ENCODE measurements at regions not wholly inside any gene's neighbourhood (a gene's known extent, or its start where the extent isn't known, plus 50 kb on each side); places are given as distances from the start of the nearest gene placed in this dataset.

DNA sequence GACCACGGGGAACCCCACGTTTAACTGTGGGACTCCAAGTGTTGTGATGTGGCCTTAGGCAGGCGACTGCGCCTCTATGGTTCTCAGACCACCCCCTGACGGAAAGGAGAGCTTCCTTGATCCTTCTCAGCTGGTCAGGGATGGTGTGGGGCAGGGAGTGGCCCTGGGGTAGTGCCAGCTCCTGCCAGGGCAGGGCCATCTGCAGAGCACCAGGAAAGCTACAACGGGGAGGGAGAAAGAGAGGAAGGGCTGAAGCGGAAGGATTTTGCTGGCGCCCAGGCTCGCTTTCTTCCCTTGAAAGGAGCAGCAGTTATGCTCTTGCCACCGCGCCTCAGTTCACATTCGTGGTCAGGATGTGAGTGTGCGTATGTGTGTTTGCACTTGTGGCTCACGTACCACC, 74.9 kb upstream of the PCBD1 start:
- Mint-ChIP-seq H3K9me3 (ENCODE audit: low read depth, unreplicated experiment) (no peaks in the 10 kb centered on the region), H3K27me3 (ENCODE audit: unreplicated experiment) (peaks cover 31% of the 10 kb centered on the region), H3K4me1 (ENCODE audit: low read depth, unreplicated experiment) (no peaks in the 10 kb centered on the region), H3K4me3 (ENCODE audit: low read depth, unreplicated experiment) (no peak overlapping the region), H3K36me3 (ENCODE audit: insufficient read depth, unreplicated experiment) (no peaks in the 10 kb centered on the region), H3K27ac (ENCODE audit: unreplicated experiment) (no peak overlapping the region)
- BruUV-seq (replicated peaks) = no TSS peak
- intact Hi-C loops (cut with micrococcal nuclease; ENCODE audit: unreplicated experiment) = no loop called here
- TF ChIP-seq, protein P1, sequence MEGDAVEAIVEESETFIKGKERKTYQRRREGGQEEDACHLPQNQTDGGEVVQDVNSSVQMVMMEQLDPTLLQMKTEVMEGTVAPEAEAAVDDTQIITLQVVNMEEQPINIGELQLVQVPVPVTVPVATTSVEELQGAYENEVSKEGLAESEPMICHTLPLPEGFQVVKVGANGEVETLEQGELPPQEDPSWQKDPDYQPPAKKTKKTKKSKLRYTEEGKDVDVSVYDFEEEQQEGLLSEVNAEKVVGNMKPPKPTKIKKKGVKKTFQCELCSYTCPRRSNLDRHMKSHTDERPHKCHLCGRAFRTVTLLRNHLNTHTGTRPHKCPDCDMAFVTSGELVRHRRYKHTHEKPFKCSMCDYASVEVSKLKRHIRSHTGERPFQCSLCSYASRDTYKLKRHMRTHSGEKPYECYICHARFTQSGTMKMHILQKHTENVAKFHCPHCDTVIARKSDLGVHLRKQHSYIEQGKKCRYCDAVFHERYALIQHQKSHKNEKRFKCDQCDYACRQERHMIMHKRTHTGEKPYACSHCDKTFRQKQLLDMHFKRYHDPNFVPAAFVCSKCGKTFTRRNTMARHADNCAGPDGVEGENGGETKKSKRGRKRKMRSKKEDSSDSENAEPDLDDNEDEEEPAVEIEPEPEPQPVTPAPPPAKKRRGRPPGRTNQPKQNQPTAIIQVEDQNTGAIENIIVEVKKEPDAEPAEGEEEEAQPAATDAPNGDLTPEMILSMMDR (IDR thresholded peaks at IDR 0.05; ENCODE audit: unreplicated experiment) = no peak
- DNase-seq = no peak
- CTCF ChIA-PET = interaction anchor here (0.8 kb wide), 1 partner anchor 206 kb away, joined by 3 read pairs; no protein-coding TSS in a partner anchor

DNA sequence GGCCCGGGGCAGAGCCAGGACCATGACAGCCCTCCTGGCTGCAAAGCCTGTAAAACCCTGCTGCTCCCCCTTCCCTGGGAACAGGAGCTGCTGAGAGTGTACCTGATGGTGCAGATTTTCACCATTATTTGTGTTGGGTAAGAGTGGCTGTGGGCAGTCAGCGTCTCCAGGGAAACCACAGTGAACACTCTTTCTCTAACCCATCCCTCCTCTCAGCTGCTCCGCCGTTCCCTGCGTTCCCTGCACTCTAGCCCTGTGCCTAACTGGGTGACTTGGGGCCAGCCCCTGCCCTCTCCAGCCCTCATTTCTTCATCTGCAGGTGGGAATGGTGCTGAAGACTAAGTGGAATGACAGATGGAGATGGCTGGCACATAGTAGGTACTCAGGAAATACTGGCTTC, 75.9 kb upstream of the PCBD1 start:
- H3K27ac Mint-ChIP-seq (ENCODE audit: unreplicated experiment) = no peak overlapping the region
- CTCF ChIA-PET = no interaction called here
- H3K36me3 Mint-ChIP-seq (ENCODE audit: insufficient read depth, unreplicated experiment) = no peaks in the 10 kb centered on the region
- peaks cover 41% of the 10 kb centered on the region for H3K27me3 Mint-ChIP-seq (ENCODE audit: unreplicated experiment)
- TF ChIP-seq, protein P1 (IDR thresholded peaks at IDR 0.05; ENCODE audit: unreplicated experiment) = no peak
- H3K4me1 Mint-ChIP-seq (ENCODE audit: low read depth, unreplicated experiment) = no peaks in the 10 kb centered on the region
- DNase-seq = no peak
- no peak overlapping the region for H3K4me3 Mint-ChIP-seq (ENCODE audit: low read depth, unreplicated experiment)
- no TSS peak for BruUV-seq (replicated peaks)
- H3K9me3 Mint-ChIP-seq (ENCODE audit: low read depth, unreplicated experiment) = no peaks in the 10 kb centered on the region
- intact Hi-C loops (cut with micrococcal nuclease; ENCODE audit: unreplicated experiment) = no loop called here

DNA sequence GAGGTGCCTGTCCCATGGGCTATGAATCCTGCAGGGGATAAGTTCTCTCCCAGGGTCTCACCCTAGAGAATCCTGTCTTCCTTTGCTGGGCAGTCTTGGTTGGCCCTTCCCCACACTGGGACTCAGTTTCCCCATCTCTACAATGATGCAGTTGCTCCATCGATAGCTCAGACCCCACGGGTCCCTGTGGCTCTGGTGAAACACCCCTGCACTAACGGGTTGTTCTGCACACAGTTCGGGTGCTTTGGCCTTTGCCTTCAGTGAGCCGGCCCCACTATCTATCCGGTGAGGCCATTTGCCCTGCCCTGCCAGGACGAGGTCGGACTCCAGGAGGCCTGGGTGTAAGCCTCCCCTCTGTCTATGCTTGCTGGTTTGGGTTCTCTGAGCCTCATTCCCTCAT, 76.5 kb upstream of the PCBD1 start:
- Mint-ChIP-seq H3K9me3 (ENCODE audit: low read depth, unreplicated experiment) (no peaks in the 10 kb centered on the region), H3K27ac (ENCODE audit: unreplicated experiment) (no peak overlapping the region), H3K27me3 (ENCODE audit: unreplicated experiment) (peaks cover 47% of the 10 kb centered on the region), H3K4me1 (ENCODE audit: low read depth, unreplicated experiment) (no peaks in the 10 kb centered on the region), H3K36me3 (ENCODE audit: insufficient read depth, unreplicated experiment) (no peaks in the 10 kb centered on the region), H3K4me3 (ENCODE audit: low read depth, unreplicated experiment) (no peak overlapping the region)
- DNase-seq = no peak
- CTCF ChIA-PET = no interaction called here
- intact Hi-C loops (cut with micrococcal nuclease; ENCODE audit: unreplicated experiment) = no loop called here
- TF ChIP-seq, protein P1 (IDR thresholded peaks at IDR 0.05; ENCODE audit: unreplicated experiment) = no peak
- BruUV-seq (replicated peaks) = no TSS peak

DNA sequence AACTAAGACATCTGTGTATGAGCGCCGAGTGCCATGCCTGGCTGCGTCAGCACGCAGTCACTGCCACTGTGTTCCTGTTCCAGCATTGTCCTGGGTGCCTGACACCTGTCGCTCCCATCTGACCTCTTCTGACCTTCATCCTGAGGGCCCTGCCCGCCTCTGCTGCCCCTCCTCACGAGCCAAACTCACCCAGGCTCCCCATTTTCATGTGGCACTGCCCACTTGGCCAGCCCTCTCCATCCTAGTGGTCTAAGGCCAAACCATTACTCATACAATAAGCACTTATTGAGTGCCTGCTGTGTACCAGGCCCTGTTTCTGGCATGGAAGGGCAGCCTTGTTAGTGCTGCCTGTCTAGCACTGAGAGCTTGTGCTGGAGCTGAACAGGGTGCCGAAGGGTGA, 77.2 kb upstream of the PCBD1 start:
- CTCF ChIA-PET = no interaction called here
- Mint-ChIP-seq H3K4me1 (ENCODE audit: low read depth, unreplicated experiment) (no peaks in the 10 kb centered on the region), H3K27me3 (ENCODE audit: unreplicated experiment) (peaks cover 54% of the 10 kb centered on the region), H3K36me3 (ENCODE audit: insufficient read depth, unreplicated experiment) (no peaks in the 10 kb centered on the region), H3K27ac (ENCODE audit: unreplicated experiment) (no peak overlapping the region), H3K9me3 (ENCODE audit: low read depth, unreplicated experiment) (no peaks in the 10 kb centered on the region), H3K4me3 (ENCODE audit: low read depth, unreplicated experiment) (no peak overlapping the region)
- TF ChIP-seq, protein P1 (IDR thresholded peaks at IDR 0.05; ENCODE audit: unreplicated experiment) = no peak
- no peak for DNase-seq
- intact Hi-C loops (cut with micrococcal nuclease; ENCODE audit: unreplicated experiment) = no loop called here
- no TSS peak for BruUV-seq (replicated peaks)

Measured in Calu3 (cell line).